Activated T-cell treated with anti-CD3 and anti-CD28 coated beads, Interleukin-2, amount 50 U/mL, for 72 hours (primary cell): ENCODE measurements at regions not wholly inside any gene's neighbourhood (a gene's known extent, or its start where the extent isn't known, plus 50 kb on each side); places are given as distances from the start of the nearest gene placed in this dataset.

Source experiments
- ATAC-seq, 2 donors: fragments of 150-1000 bp; cut with Tn5 transposase; replicated peaks in 1 of 2; 2 replicates each; pipeline ENCODE4 v1.10.0; 2021; ENCODE audit warnings: moderate library complexity in 2 of 2, mild to moderate bottlenecking in 1 of 2
- DNase-seq, 2 donors: peaks; one replicate each; pipeline ENCODE4 v3.0.0; 2021 to 2022; ENCODE audit warnings: mixed read lengths in 1 of 2
- H3K27ac Mint-ChIP-seq: one replicate; pipeline ENCODE4 v1.8.0; 2022; ENCODE audit warnings: mild to moderate bottlenecking, moderate library complexity, mixed read lengths
- H3K27me3 Mint-ChIP-seq: one replicate; pipeline ENCODE4 v1.8.0; 2022; ENCODE audit warnings: low read depth, mixed read lengths
- H3K36me3 Mint-ChIP-seq, 2 donors: one replicate each; pipeline ENCODE4 v1.8.0; 2022; ENCODE audit warnings: mixed read lengths in 2 of 2, mild to moderate bottlenecking in 1 of 2; ENCODE audit not compliant: insufficient read depth in 2 of 2
- H3K4me1 Mint-ChIP-seq: one replicate; pipeline ENCODE4 v1.8.0; 2022; ENCODE audit warnings: low read depth, mixed read lengths
- H3K4me3 Mint-ChIP-seq, 2 donors: one replicate each; pipeline ENCODE4 v1.8.0; 2022; ENCODE audit warnings: mild to moderate bottlenecking in 2 of 2, mixed read lengths in 2 of 2, moderate library complexity in 2 of 2
- H3K9me3 Mint-ChIP-seq, 2 donors: one replicate each; pipeline ENCODE4 v1.8.0; 2022; ENCODE audit warnings: mixed read lengths in 2 of 2

DNA sequence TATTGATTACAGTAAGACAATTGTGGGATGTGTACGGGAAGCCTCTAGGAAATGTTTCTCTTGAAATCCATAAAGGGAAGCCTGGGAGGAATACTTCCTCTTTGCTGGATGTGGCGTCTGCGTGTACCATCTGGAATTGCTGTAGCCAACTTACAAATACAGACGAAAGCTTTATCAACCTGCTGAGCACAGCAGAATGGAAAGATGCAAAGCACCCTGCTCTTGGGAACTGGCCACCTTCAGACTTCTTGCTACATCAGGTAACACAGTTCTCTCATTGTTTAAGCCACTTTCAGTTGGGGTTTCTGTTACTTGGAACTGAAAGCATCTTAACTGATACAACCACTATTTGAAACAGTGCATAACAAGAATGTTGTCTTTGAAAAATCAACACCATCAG is 213.8 kb downstream of the HRH4 start:
- peaks cover 25% of the 10 kb centered on the region for H3K4me1 Mint-ChIP-seq
- ATAC-seq (peak; percentile 69 to 72), DNase-seq (peak in 1 of 2 donors; percentile 8)
- no peaks in the 10 kb centered on the region for H3K36me3 Mint-ChIP-seq
- H3K4me3 Mint-ChIP-seq = peak overlapping the region in 1 of 2 donors; percentile 28
- peaks cover 45% of the 10 kb centered on the region for H3K27me3 Mint-ChIP-seq
- H3K27ac Mint-ChIP-seq = no peak overlapping the region
- no peaks in the 10 kb centered on the region for H3K9me3 Mint-ChIP-seq

DNA sequence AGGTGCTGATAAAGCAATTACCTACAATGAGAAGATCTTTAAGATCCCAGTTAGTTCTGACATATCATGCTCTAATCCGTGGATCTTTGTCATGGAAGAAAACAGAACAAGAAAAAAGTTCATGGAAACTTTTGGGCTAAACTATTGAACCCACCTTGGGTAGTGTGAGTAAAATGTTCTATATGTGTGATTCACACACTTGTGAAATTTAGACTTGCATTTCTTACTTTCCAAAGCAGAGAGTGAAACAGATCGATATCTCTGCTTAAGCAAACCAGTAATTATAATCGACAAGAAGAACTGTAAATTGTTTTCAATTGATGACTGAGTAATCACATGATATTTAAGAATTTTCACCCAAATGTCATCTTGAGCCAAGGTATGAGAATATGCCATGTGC is 214.2 kb downstream of the HRH4 start:
- no peaks in the 10 kb centered on the region for H3K9me3 Mint-ChIP-seq
- no peak overlapping the region for H3K27ac Mint-ChIP-seq
- peak; percentile 69 to 77 for ATAC-seq
- peaks cover 48% of the 10 kb centered on the region for H3K27me3 Mint-ChIP-seq
- no peak for DNase-seq
- H3K36me3 Mint-ChIP-seq = no peaks in the 10 kb centered on the region
- peak overlapping the region in 1 of 2 donors; percentile 28 for H3K4me3 Mint-ChIP-seq
- H3K4me1 Mint-ChIP-seq = peaks cover 25% of the 10 kb centered on the region

DNA sequence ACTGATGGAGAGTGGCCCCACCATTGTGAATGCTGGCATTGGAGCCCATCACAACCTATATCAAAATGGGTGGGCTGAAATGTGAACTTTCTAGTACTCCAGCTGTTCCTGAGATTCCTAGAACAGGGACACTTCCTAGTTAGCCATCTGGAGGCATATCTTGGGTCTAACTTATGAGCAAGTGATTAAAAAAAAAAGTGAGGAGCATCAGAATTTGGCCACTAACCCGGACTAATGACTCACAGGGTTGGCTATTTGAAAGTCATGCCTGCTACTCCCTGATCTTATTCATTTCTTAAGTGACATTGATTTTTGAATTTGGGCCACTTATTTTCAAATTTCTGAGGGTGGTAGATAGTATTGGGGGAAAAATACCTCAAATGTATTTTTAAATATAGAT is 216.6 kb downstream of the HRH4 start:
- H3K9me3 Mint-ChIP-seq = peaks cover 0 to 2% of the 10 kb centered on the region in 2 donors
- no peak overlapping the region for H3K27ac Mint-ChIP-seq
- H3K36me3 Mint-ChIP-seq = no peaks in the 10 kb centered on the region
- DNase-seq (no peak), ATAC-seq (no peak)
- H3K4me1 Mint-ChIP-seq = peaks cover 25% of the 10 kb centered on the region
- H3K4me3 Mint-ChIP-seq = no peak overlapping the region
- H3K27me3 Mint-ChIP-seq = peaks cover 42% of the 10 kb centered on the region

DNA sequence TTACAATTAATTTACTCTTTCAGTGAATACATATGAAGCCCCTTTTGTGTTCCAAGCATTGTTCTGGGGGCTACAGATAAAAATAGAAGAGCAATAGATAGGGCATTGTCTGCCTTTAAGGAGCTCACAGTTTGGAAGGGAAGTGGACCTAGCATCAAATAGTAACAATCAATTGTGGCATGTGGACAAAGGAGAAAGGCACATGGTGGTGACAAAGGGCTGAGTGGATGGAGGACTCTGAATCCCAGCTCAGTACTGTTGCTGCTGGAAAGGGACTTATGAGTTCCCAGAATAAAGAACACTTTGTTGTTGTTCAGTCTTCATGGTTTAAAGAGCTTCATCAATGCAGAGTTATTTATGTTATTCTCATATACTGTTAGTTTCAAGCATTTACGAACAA is 217.7 kb downstream of the HRH4 start:
- no peak overlapping the region for H3K27ac Mint-ChIP-seq
- peaks cover 25% of the 10 kb centered on the region for H3K4me1 Mint-ChIP-seq
- no peak for DNase-seq
- H3K9me3 Mint-ChIP-seq = peaks cover 0 to 4% of the 10 kb centered on the region in 2 donors
- H3K4me3 Mint-ChIP-seq = no peak overlapping the region
- peaks cover 39% of the 10 kb centered on the region for H3K27me3 Mint-ChIP-seq
- ATAC-seq = no peak
- no peaks in the 10 kb centered on the region for H3K36me3 Mint-ChIP-seq

DNA sequence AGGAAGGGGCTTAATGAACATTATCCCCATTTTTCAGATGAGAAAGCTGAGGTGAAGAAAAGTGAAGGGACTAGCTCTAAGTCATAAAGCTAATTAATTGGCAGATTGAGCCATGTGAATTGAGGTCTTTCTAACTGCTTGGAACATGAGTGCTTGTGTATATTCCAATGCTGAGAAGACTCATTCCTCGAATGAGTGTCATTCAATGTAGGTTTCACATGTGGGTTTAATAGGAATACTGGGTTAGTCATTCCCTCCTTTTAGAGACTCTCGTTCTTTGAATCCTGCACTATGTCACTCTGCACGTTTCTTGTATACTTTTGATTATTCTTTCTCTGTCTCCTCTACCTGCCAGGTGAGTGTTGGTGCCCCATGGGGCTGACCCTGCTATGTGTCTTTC is 218.2 kb downstream of the HRH4 start:
- DNase-seq = no peak
- H3K36me3 Mint-ChIP-seq = no peaks in the 10 kb centered on the region
- peaks cover 37% of the 10 kb centered on the region for H3K27me3 Mint-ChIP-seq
- peak in 1 of 2 donors; percentile 30 for ATAC-seq
- peaks cover 0 to 4% of the 10 kb centered on the region in 2 donors for H3K9me3 Mint-ChIP-seq
- no peak overlapping the region for H3K27ac Mint-ChIP-seq
- H3K4me3 Mint-ChIP-seq = no peak overlapping the region
- H3K4me1 Mint-ChIP-seq = peaks cover 20% of the 10 kb centered on the region

DNA sequence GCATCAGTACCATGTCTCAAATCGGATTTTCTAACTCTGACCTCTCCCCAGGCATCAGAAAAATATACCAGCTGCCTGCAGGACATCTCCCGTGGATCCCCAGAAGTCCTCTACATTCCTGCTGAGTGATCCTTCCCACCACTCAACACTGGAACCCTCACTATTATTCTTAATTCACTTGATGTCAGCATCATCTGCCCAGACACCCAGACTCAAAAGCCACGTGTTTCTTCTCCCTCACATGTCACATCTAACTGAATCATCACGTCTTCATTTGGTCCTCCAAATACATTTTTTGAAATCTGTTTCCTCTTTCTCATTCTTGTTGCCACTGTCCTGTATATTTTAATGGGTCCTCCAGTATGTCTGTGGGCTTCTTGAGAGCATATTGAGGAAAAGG is 218.6 kb downstream of the HRH4 start:
- Mint-ChIP-seq H3K4me1 (peaks cover 16% of the 10 kb centered on the region), H3K36me3 (no peaks in the 10 kb centered on the region), H3K27ac (no peak overlapping the region), H3K4me3 (no peak overlapping the region), H3K9me3 (peaks cover 0 to 4% of the 10 kb centered on the region in 2 donors), H3K27me3 (peaks cover 36% of the 10 kb centered on the region)
- DNase-seq (no peak), ATAC-seq (no peak)

DNA sequence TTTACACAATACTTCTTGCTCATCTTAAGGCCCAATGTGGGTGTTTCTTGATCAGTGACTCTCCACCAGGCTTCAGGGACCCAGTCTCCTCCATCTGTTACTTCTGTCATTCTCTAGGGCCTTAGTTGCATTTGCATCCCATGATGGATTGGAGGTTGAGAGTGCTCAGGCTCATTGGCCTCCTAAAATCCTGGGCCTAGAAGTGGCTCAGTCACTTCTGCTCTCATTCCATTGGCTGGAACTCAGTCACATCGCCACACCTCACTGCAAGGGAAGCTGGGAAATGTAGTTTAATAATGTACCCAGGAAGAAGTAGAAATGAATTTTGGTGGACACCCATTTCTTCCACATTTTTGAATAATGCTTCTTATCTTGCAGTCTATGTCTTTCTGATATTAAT is 223.5 kb downstream of the HRH4 start:
- Mint-ChIP-seq H3K9me3 (peaks cover 0 to 4% of the 10 kb centered on the region in 2 donors), H3K36me3 (no peaks in the 10 kb centered on the region), H3K27me3 (peaks cover 26% of the 10 kb centered on the region), H3K4me1 (peaks cover 3% of the 10 kb centered on the region), H3K27ac (no peak overlapping the region), H3K4me3 (no peak overlapping the region)
- ATAC-seq (no peak), DNase-seq (no peak)

DNA sequence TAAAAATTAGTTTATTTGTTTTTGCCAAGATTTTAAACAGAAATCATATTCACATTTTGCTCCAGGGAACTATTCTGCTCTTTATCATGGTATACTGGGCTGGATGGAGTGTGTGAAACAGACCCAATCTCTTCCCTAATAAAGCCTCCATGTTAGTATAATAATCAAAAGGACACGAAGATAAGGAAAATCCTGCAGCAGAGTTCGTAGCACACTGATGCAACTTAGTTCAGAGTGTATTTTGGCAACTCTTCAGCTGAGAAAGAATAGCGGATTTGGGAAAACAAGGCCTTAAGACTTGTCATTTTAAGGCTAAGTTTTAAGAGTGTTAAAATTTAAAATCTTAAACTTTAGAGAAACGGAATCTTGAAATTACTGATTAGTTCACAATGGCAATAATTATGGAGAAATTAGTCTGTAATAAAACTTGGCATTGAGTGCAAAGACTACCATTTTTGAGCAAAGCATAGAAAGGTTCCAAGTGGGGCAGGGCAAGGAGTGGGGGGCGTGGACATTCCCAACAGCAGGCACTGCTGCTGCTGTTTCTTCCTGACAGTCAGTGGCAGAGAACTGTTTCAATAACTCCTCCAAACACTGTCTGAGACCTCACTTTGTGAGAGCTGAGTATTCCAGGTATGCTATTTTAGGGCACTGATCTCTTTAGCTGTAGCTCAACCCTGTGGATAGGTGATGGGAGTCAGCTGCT is 225.0 kb downstream of the HRH4 start:
- Mint-ChIP-seq H3K27ac (no peak overlapping the region), H3K36me3 (no peaks in the 10 kb centered on the region), H3K4me3 (no peak overlapping the region), H3K9me3 (peaks cover 0 to 4% of the 10 kb centered on the region in 2 donors), H3K4me1 (no peaks in the 10 kb centered on the region), H3K27me3 (peaks cover 17% of the 10 kb centered on the region)
- ATAC-seq (no peak), DNase-seq (no peak)

DNA sequence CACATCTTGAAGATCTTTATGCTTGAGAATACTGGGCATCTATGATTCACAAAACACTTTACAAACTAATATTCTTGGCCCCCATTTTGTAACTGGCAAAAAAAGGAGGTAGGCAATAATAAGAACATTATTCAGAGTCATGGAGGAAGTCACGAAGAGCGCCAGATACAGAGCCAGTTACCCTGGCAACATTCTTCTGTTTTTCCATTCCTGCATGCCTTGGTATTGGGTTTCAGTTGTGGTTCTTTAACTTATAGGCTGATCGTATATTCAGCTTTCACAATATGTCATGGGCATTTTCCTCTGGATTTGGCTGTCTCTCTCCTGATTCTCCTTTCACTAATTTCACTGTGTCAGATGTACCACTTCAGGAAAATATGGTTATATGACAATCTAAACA is 234.7 kb downstream of the HRH4 start:
- Mint-ChIP-seq H3K9me3 (peaks cover 9 to 10% of the 10 kb centered on the region in 2 donors), H3K4me1 (no peaks in the 10 kb centered on the region), H3K27me3 (peaks cover 38% of the 10 kb centered on the region), H3K27ac (no peak overlapping the region), H3K36me3 (peaks cover 0 to 4% of the 10 kb centered on the region in 2 donors), H3K4me3 (no peak overlapping the region)
- DNase-seq (no peak), ATAC-seq (no peak)

DNA sequence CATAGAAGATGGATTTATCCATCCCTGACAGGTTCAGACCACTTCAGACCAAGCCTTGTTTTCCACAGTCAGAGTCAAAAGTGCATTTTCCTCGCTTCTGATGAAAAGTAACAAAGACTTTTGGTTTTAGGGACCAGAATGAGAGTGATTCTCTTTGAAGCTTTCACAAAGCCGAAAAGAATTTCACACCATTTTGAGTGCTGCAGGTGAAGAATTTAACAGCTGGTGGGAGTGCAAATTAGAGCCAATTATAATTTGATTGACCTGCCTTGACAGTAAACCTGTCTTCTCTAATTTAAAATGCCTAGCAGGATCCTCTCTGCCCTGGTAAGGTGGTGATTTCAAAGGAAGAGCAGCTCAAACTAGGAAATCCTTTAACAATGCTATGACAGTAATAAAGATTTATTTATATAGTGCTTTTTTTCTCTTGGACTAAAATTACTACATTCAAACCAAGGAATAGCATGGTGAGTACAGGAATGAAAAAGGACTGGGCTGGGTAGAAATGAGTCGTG is 241.6 kb downstream of the HRH4 start:
- peaks cover 4 to 8% of the 10 kb centered on the region in 2 donors for H3K9me3 Mint-ChIP-seq
- no peaks in the 10 kb centered on the region for H3K4me1 Mint-ChIP-seq
- peaks cover 41% of the 10 kb centered on the region for H3K27me3 Mint-ChIP-seq
- H3K36me3 Mint-ChIP-seq = no peaks in the 10 kb centered on the region
- DNase-seq (no peak), ATAC-seq (no peak)
- H3K27ac Mint-ChIP-seq = no peak overlapping the region
- H3K4me3 Mint-ChIP-seq = no peak overlapping the region

DNA sequence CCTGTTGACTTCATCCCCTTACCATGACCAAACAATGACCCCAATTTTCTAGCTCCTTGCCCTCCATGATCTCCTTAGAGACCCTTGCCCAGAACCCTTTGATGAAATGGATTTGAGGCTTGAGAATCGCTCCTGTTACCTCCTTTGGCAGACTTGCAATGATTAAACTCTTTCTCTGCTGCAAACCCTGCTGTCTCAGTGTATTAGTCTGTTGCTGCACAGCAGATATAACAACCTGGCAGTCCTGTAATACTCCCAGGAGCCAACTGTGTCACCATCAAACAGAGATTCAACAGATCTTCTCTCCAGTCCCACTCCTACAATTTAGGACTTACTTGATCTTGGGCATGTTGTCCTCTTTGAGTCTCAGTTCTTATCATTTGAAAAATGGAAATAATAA is 242.9 kb downstream of the HRH4 start:
- Mint-ChIP-seq H3K27ac (no peak overlapping the region), H3K27me3 (peaks cover 33% of the 10 kb centered on the region), H3K4me3 (no peak overlapping the region)

DNA sequence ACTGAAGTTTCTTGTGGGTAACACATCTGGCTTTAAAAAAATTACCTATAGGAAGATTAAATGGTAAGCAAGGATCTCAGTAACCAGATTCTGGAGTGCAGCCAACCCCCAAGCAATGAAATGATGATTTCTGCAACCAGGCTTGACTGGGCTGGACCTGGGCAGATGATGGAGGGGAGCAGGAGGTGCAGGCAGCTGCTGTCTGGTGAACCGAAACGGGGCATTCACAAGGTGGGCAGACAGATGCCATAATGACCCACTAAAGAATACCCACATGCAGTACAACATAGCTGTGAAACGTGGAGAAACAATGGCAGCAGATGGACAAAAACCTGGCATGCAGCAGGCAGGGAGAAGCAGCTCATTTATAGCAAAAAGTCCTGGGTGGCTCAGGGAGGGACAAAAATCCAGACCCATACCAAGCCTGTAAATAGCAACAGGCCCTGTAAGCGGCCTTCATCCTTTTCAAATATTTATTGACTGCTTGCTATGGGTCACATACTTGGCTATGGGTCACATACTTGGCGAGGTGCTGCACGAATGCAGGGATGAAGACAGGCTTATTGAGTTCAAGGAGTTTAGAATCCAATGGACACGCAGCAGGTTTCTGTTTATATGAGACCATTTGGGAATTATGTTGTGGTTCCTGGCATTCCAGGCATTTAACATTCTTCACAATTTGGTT is 244.7 kb downstream of the HRH4 start:
- no peak for DNase-seq
- Mint-ChIP-seq H3K4me3 (no peak overlapping the region), H3K36me3 (no peaks in the 10 kb centered on the region), H3K4me1 (no peaks in the 10 kb centered on the region), H3K9me3 (peaks cover 4 to 7% of the 10 kb centered on the region in 2 donors), H3K27ac (no peak overlapping the region), H3K27me3 (peaks cover 17% of the 10 kb centered on the region)
- no peak for ATAC-seq

More for the DNA sequence above, 242.9 kb downstream of the HRH4 start:
- ATAC-seq (no peak), DNase-seq (no peak)
- Mint-ChIP-seq H3K9me3 (peaks cover 4 to 6% of the 10 kb centered on the region in 2 donors), H3K4me1 (no peaks in the 10 kb centered on the region), H3K36me3 (no peaks in the 10 kb centered on the region)

DNA sequence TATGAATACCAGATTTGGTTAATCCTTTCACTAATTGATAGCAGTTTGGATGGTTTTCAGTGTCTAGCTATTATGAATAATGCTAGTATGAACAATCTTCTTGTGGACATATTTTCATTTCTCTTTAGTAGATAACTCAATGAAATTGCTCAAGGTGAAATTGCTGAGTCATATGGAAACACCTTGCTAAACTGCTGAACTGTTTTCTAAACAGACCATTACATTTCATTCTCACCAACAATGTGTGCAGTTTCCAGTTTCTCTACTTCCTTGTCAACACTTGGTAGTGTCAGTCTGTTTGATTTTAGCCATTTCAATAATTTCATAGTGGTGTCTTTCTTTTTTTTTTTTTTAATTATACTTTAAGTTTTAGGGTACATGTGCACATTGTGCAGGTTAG is 250.0 kb downstream of the HRH4 start:
- H3K4me1 Mint-ChIP-seq = no peaks in the 10 kb centered on the region
- no peaks in the 10 kb centered on the region for H3K27me3 Mint-ChIP-seq
- no peak for ATAC-seq
- no peaks in the 10 kb centered on the region for H3K36me3 Mint-ChIP-seq
- H3K27ac Mint-ChIP-seq = no peak overlapping the region
- H3K9me3 Mint-ChIP-seq = peaks cover 0 to 2% of the 10 kb centered on the region in 2 donors
- no peak for DNase-seq
- no peak overlapping the region for H3K4me3 Mint-ChIP-seq
